ENCODE measurements at regions not wholly inside any gene's neighbourhood (a gene's known extent, or its start where the extent isn't known, plus 50 kb on each side); places are given as distances from the start of the nearest gene placed in this dataset.

DNA sequence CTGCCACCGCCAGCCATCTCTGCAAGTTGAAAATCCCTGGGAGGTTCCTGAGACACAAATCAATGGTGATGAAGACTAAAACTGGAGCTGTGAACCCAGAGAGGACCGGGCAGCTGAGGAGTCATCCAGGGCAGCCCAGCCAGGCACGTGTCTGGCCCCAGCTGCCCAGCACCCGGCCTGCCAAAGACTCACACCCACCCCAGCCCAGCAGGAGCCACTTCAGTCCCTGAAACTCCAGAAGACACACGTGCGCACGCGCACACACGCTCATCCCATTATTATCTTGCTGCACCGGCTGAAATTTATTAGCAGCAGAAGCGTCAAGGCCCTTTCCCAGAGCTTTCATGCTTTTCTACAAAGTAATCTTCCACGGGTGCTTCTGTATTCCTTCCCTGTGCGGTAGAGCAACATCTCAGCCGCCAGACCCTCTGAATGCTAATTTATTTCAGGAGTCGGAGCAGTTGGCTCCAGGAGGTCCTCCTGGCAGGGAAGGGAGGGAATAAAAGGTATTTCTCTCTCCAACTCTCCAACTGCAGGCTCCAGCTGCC is 59.8 kb upstream of the RBFOX3 start:
- Mint-ChIP-seq H3K27me3 (ENCODE audit: low read depth) (peaks cover 6% of the 10 kb centered on the region), H3K9me3 (peaks cover 21% of the 10 kb centered on the region), H3K36me3 (peaks cover 4% of the 10 kb centered on the region; the same call in 1 of the 2 replicates), H3K27ac (no peak overlapping the region), H3K4me1 (peaks cover 20% of the 10 kb centered on the region), H3K4me3 (no peak overlapping the region)
- TF ChIP-seq, protein P1, sequence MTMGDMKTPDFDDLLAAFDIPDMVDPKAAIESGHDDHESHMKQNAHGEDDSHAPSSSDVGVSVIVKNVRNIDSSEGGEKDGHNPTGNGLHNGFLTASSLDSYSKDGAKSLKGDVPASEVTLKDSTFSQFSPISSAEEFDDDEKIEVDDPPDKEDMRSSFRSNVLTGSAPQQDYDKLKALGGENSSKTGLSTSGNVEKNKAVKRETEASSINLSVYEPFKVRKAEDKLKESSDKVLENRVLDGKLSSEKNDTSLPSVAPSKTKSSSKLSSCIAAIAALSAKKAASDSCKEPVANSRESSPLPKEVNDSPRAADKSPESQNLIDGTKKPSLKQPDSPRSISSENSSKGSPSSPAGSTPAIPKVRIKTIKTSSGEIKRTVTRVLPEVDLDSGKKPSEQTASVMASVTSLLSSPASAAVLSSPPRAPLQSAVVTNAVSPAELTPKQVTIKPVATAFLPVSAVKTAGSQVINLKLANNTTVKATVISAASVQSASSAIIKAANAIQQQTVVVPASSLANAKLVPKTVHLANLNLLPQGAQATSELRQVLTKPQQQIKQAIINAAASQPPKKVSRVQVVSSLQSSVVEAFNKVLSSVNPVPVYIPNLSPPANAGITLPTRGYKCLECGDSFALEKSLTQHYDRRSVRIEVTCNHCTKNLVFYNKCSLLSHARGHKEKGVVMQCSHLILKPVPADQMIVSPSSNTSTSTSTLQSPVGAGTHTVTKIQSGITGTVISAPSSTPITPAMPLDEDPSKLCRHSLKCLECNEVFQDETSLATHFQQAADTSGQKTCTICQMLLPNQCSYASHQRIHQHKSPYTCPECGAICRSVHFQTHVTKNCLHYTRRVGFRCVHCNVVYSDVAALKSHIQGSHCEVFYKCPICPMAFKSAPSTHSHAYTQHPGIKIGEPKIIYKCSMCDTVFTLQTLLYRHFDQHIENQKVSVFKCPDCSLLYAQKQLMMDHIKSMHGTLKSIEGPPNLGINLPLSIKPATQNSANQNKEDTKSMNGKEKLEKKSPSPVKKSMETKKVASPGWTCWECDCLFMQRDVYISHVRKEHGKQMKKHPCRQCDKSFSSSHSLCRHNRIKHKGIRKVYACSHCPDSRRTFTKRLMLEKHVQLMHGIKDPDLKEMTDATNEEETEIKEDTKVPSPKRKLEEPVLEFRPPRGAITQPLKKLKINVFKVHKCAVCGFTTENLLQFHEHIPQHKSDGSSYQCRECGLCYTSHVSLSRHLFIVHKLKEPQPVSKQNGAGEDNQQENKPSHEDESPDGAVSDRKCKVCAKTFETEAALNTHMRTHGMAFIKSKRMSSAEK (CRISPR knock-in tag; IDR thresholded peaks at IDR 0.05; ENCODE audit: borderline replicate concordance): no peak
- TF ChIP-seq, protein P2, sequence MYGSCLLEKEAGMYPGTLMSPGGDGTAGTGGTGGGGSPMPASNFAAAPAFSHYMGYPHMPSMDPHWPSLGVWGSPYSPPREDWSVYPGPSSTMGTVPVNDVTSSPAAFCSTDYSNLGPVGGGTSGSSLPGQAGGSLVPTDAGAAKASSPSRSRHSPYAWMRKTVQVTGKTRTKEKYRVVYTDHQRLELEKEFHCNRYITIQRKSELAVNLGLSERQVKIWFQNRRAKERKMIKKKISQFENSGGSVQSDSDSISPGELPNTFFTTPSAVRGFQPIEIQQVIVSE (CRISPR knock-in tag; IDR thresholded peaks at IDR 0.05; ENCODE audit: borderline replicate concordance): no peak
- TF ChIP-seq ZNF396 (CRISPR knock-in tag; IDR thresholded peaks at IDR 0.05; ENCODE audit: borderline replicate concordance) (no peak), CREB1 (CRISPR knock-in tag; IDR thresholded peaks at IDR 0.05) (no peak), ZBTB21 (CRISPR knock-in tag; IDR thresholded peaks at IDR 0.05; ENCODE audit: borderline replicate concordance) (no peak), NFATC4 (CRISPR knock-in tag; IDR thresholded peaks at IDR 0.05) (no peak), NR2C2 (CRISPR knock-in tag; IDR thresholded peaks at IDR 0.05) (no peak), ESRRA (CRISPR knock-in tag; IDR thresholded peaks at IDR 0.05; ENCODE audit: borderline replicate concordance) (no peak), GABPB1 (CRISPR knock-in tag; IDR thresholded peaks at IDR 0.05) (no peak), SOX15 (CRISPR knock-in tag; IDR thresholded peaks at IDR 0.05) (no peak), NR3C1 (CRISPR knock-in tag; conservative IDR thresholded peaks at IDR 0.05; ENCODE audit: low read depth) (no peak)
- TF ChIP-seq, protein P3, sequence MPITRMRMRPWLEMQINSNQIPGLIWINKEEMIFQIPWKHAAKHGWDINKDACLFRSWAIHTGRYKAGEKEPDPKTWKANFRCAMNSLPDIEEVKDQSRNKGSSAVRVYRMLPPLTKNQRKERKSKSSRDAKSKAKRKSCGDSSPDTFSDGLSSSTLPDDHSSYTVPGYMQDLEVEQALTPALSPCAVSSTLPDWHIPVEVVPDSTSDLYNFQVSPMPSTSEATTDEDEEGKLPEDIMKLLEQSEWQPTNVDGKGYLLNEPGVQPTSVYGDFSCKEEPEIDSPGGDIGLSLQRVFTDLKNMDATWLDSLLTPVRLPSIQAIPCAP (CRISPR knock-in tag; IDR thresholded peaks at IDR 0.05): no peak
- TF ChIP-seq, protein P4, sequence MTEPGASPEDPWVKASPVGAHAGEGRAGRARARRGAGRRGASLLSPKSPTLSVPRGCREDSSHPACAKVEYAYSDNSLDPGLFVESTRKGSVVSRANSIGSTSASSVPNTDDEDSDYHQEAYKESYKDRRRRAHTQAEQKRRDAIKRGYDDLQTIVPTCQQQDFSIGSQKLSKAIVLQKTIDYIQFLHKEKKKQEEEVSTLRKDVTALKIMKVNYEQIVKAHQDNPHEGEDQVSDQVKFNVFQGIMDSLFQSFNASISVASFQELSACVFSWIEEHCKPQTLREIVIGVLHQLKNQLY (CRISPR knock-in tag; IDR thresholded peaks at IDR 0.05): no peak
- TF ChIP-seq, protein P5, sequence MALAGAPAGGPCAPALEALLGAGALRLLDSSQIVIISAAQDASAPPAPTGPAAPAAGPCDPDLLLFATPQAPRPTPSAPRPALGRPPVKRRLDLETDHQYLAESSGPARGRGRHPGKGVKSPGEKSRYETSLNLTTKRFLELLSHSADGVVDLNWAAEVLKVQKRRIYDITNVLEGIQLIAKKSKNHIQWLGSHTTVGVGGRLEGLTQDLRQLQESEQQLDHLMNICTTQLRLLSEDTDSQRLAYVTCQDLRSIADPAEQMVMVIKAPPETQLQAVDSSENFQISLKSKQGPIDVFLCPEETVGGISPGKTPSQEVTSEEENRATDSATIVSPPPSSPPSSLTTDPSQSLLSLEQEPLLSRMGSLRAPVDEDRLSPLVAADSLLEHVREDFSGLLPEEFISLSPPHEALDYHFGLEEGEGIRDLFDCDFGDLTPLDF (CRISPR knock-in tag; IDR thresholded peaks at IDR 0.05): no peak
- ChIA-PET CTCF (interaction anchor here (1.2 to 1.5 kb wide), 3 partner anchors 9 to 270 kb away, joined by 3 to 11 read pairs (median 5); no protein-coding TSS in a partner anchor), POLR2A (no interaction called here)
- no peak for DNase-seq (ENCODE audit: low spot score)
- no peak for ATAC-seq

DNA sequence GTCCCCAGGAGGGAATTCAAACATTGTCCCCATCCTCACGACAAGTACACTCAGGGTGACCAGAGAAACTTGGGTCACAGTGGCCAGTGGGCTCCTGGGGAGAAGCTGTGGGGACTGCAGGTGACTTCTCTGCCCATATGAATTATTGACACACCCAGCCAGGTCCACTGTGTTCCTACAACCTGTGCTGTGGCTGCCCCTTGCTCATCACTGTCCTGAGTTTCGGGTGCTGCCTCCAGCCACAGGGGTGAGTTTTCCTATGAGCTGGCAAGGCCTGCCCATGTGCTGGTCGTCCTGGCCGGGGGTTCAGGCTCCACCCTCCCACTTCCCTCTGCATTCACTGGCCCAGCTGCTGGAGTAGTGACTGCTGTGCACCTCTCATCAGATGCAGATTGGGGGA is 59.0 kb upstream of the RBFOX3 start:
- H3K27me3 Mint-ChIP-seq (ENCODE audit: low read depth): peaks cover 8% of the 10 kb centered on the region
- ChIA-PET CTCF (interaction anchor here (1.0 to 1.5 kb wide), 4 partner anchors 10 to 269 kb away, joined by 3 to 11 read pairs (median 4); no protein-coding TSS in a partner anchor), POLR2A (no interaction called here)
- DNase-seq (ENCODE audit: low spot score): no peak
- H3K4me1 Mint-ChIP-seq: peaks cover 27% of the 10 kb centered on the region
- H3K4me3 Mint-ChIP-seq: no peak overlapping the region
- no peak overlapping the region for H3K27ac Mint-ChIP-seq
- H3K9me3 Mint-ChIP-seq: peaks cover 21% of the 10 kb centered on the region
- H3K36me3 Mint-ChIP-seq: peaks cover 4% of the 10 kb centered on the region; the same call in 1 of the 2 replicates
- ATAC-seq: no peak
- no peak for TF ChIP-seq ZNF219 (CRISPR knock-in tag; IDR thresholded peaks at IDR 0.05; ENCODE audit: borderline replicate concordance)
- TF ChIP-seq, protein P6, sequence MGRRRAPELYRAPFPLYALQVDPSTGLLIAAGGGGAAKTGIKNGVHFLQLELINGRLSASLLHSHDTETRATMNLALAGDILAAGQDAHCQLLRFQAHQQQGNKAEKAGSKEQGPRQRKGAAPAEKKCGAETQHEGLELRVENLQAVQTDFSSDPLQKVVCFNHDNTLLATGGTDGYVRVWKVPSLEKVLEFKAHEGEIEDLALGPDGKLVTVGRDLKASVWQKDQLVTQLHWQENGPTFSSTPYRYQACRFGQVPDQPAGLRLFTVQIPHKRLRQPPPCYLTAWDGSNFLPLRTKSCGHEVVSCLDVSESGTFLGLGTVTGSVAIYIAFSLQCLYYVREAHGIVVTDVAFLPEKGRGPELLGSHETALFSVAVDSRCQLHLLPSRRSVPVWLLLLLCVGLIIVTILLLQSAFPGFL (CRISPR knock-in tag; IDR thresholded peaks at IDR 0.05; ENCODE audit: borderline replicate concordance): no peak
- no peak for TF ChIP-seq HMGA2 (CRISPR knock-in tag; IDR thresholded peaks at IDR 0.05)
- TF ChIP-seq TEAD4 (CRISPR knock-in tag; IDR thresholded peaks at IDR 0.05): no peak
- TF ChIP-seq, protein P7, sequence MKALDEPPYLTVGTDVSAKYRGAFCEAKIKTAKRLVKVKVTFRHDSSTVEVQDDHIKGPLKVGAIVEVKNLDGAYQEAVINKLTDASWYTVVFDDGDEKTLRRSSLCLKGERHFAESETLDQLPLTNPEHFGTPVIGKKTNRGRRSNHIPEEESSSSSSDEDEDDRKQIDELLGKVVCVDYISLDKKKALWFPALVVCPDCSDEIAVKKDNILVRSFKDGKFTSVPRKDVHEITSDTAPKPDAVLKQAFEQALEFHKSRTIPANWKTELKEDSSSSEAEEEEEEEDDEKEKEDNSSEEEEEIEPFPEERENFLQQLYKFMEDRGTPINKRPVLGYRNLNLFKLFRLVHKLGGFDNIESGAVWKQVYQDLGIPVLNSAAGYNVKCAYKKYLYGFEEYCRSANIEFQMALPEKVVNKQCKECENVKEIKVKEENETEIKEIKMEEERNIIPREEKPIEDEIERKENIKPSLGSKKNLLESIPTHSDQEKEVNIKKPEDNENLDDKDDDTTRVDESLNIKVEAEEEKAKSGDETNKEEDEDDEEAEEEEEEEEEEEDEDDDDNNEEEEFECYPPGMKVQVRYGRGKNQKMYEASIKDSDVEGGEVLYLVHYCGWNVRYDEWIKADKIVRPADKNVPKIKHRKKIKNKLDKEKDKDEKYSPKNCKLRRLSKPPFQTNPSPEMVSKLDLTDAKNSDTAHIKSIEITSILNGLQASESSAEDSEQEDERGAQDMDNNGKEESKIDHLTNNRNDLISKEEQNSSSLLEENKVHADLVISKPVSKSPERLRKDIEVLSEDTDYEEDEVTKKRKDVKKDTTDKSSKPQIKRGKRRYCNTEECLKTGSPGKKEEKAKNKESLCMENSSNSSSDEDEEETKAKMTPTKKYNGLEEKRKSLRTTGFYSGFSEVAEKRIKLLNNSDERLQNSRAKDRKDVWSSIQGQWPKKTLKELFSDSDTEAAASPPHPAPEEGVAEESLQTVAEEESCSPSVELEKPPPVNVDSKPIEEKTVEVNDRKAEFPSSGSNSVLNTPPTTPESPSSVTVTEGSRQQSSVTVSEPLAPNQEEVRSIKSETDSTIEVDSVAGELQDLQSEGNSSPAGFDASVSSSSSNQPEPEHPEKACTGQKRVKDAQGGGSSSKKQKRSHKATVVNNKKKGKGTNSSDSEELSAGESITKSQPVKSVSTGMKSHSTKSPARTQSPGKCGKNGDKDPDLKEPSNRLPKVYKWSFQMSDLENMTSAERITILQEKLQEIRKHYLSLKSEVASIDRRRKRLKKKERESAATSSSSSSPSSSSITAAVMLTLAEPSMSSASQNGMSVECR (CRISPR knock-in tag; IDR thresholded peaks at IDR 0.05; ENCODE audit: borderline replicate concordance): no peak
- no peak for TF ChIP-seq TCF7 (CRISPR knock-in tag; IDR thresholded peaks at IDR 0.05; ENCODE audit: low read depth)

Measured in WTC11 (cell line).